PC-3 (cell line): ENCODE measurements at regions not wholly inside any gene's neighbourhood (a gene's known extent, or its start where the extent isn't known, plus 50 kb on each side); places are given as distances from the start of the nearest gene placed in this dataset.
"Not testable (repeated sequence)": the region's sequence is repeated elsewhere in the genome, so short reads cannot be mapped to it uniquely, and the experiment has no call there.

Source experiments
- ATAC-seq: fragments of 200-7000 bp; cut with Tn5 transposase; 2 replicates; pipeline ENCODE4 v1.9.1; 2020; ENCODE audit warnings: mild to moderate bottlenecking, moderate library complexity
- BruUV-seq: library from RNA; stranded (reverse); fragments of 400-500 nt; replicated peaks from 2 replicates; lab custom pipeline; 2021; lab: Mats Ljungman, UMichigan
- CTCF ChIA-PET: fragments of 300-600 bp; sonication (Branson Sonifier 250); formaldehyde crosslinking; loops from one replicate; lab custom pipeline; 2022; ENCODE audit warnings: antibody characterized with exemption; lab: Charles Lee
- POLR2A ChIA-PET: fragments of 300-600 bp; sonication (Branson Sonifier 250); formaldehyde crosslinking; loops from one replicate; lab custom pipeline; 2022; ENCODE audit warnings: antibody characterized with exemption; ENCODE audit not compliant: unreplicated experiment; lab: Charles Lee
- DNase-seq: peaks from one replicate; pipeline ENCODE4 v3.0.0-alpha.2; 2015
- H2AFZ ChIP-seq: fragments of 300-600 bp; sonication (generic); 2 replicates; pipeline ENCODE4 v1.6.0; 2016; ENCODE audit warnings: antibody characterized with exemption, low read length
- H3F3A ChIP-seq: fragments of 300-600 bp; sonication (generic); one replicate; pipeline ENCODE4 v1.6.0; 2017; ENCODE audit warnings: antibody characterized with exemption, low read length, control low read depth, mild to moderate bottlenecking; ENCODE audit not compliant: unreplicated experiment
- H3K27ac ChIP-seq: fragments of 300-600 bp; sonication (generic); 2 replicates; pipeline ENCODE4 v1.5.1; 2016; ENCODE audit warnings: mild to moderate bottlenecking, low read length
- H3K27me3 ChIP-seq: fragments of 300-600 bp; sonication (generic); 2 replicates; pipeline ENCODE4 v1.6.1; 2016; ENCODE audit warnings: low read length, mixed read lengths
- H3K36me3 ChIP-seq: fragments of 300-600 bp; sonication (generic); 2 replicates; pipeline ENCODE4 v1.6.1; 2016; ENCODE audit warnings: low read depth, mixed run types, low read length, mixed read lengths
- H3K4me1 ChIP-seq: fragments of 300-600 bp; sonication (generic); 2 replicates; pipeline ENCODE4 v1.5.1; 2016; ENCODE audit warnings: low read length; ENCODE audit not compliant: insufficient read depth
- H3K4me2 ChIP-seq: fragments of 300-600 bp; sonication (generic); 2 replicates; pipeline ENCODE4 v1.6.0; 2016; ENCODE audit warnings: low read length
- H3K4me3 ChIP-seq: fragments of 300-600 bp; sonication (generic); 2 replicates; pipeline ENCODE4 v1.5.1; 2016; ENCODE audit warnings: mild to moderate bottlenecking, low read length, mixed read lengths
- H3K79me2 ChIP-seq: fragments of 300-600 bp; sonication (generic); 2 replicates; pipeline ENCODE4 v1.6.1; 2017; ENCODE audit warnings: low read length, mixed read lengths
- H3K9ac ChIP-seq: fragments of 300-600 bp; sonication (generic); 2 replicates; pipeline ENCODE4 v1.6.0; 2016; ENCODE audit warnings: mild to moderate bottlenecking, low read length
- H3K9me2 ChIP-seq: fragments of 300-600 bp; sonication (generic); replicated peaks from 2 replicates; pipeline ENCODE4 v1.6.1; 2016; ENCODE audit warnings: mixed run types, low read length, mixed read lengths
- H3K9me3 ChIP-seq: fragments of 300-600 bp; sonication (generic); 2 replicates; pipeline ENCODE4 v1.6.1; 2016; ENCODE audit warnings: low read length, mixed read lengths
- H4K20me1 ChIP-seq: fragments of 300-600 bp; sonication (generic); 2 replicates; pipeline ENCODE4 v1.6.1; 2016; ENCODE audit warnings: low read length, mixed read lengths
- CTCF ChIP-seq: fragments of 300-600 bp; sonication (generic); conservative IDR thresholded peaks from 2 replicates; pipeline ENCODE4 v1.5.1; 2017; ENCODE audit warnings: antibody characterized with exemption, low read depth, mild to moderate bottlenecking, low read length
- EZH2 ChIP-seq: fragments of 300-600 bp; sonication (generic); IDR thresholded peaks from one replicate; pipeline ENCODE4 v1.6.1; 2017; ENCODE audit warnings: antibody characterized with exemption, mild to moderate bottlenecking, low read length; ENCODE audit not compliant: unreplicated experiment
- EZH2phosphoT487 ChIP-seq: fragments of 300-600 bp; sonication (generic); IDR thresholded peaks from 2 replicates; pipeline ENCODE4 v1.6.1; 2018; ENCODE audit warnings: mild to moderate bottlenecking, antibody characterized with exemption, low read length, borderline replicate concordance
- intact Hi-C: fragments of 100-400 bp; cut with micrococcal nuclease; formaldehyde crosslinking; loops from 2 replicates; pipeline ENCODE4 v1.9.0; 2023

- TF ChIP-seq EZH2 = no peak
- no peak for TF ChIP-seq CTCF
- no peak for TF ChIP-seq EZH2phosphoT487
- Histone ChIP-seq H3K27ac (no peak overlapping the region), H3K4me1 (no peaks in the 10 kb centered on the region), H3K9me2 (no peaks in the 10 kb centered on the region), H3K4me2 (no peak overlapping the region), H3K9ac (no peak overlapping the region), H3F3A (no peaks in the 10 kb centered on the region), H3K4me3 (no peak overlapping the region), H3K36me3 (no peaks in the 10 kb centered on the region), H3K27me3 (no peaks in the 10 kb centered on the region), H2AFZ (no peak overlapping the region), H3K9me3 (no peaks in the 10 kb centered on the region), H3K79me2 (no peaks in the 10 kb centered on the region), H4K20me1 (no peaks in the 10 kb centered on the region)
- no TSS peak for BruUV-seq
- ChIA-PET CTCF (no interaction called here), POLR2A (no interaction called here)
- intact Hi-C loops = no loop called here
- ATAC-seq = no peak
- DNase-seq = no peak
These were observed 205.8 kb upstream of the KIF2A start for GRCh38 chr5:62100201-62100600.

- H3K9me2 ChIP-seq, H3F3A ChIP-seq, H3K27ac ChIP-seq, H3K9ac ChIP-seq, BruUV-seq, H2AFZ ChIP-seq, H3K36me3 ChIP-seq, H3K4me1 ChIP-seq, ATAC-seq, CTCF ChIA-PET, H3K79me2 ChIP-seq, H3K4me2 ChIP-seq, H3K9me3 ChIP-seq, intact Hi-C loops, H3K4me3 ChIP-seq, H4K20me1 ChIP-seq, POLR2A ChIA-PET, H3K27me3 ChIP-seq, DNase-seq: not testable (repeated sequence)
These were observed 202.1 kb upstream of the KIF2A start for GRCh38 chr5:62103863-62104262.

GRCh38 chr5:62111428-62111827 is 194.6 kb upstream of the KIF2A start:
- no peaks in the 10 kb centered on the region for H3F3A ChIP-seq
- no TSS peak for BruUV-seq
- no peak for DNase-seq
- H3K9ac ChIP-seq = no peak overlapping the region
- no peaks in the 10 kb centered on the region for H3K9me2 ChIP-seq
- ATAC-seq = no peak
- no peaks in the 10 kb centered on the region for H3K79me2 ChIP-seq
- ChIA-PET POLR2A (no interaction called here), CTCF (no interaction called here)
- no peak overlapping the region for H3K4me2 ChIP-seq
- H3K4me3 ChIP-seq = no peak overlapping the region
- TF ChIP-seq EZH2phosphoT487 (no peak), EZH2 (no peak), CTCF (no peak)
- H3K9me3 ChIP-seq = no peaks in the 10 kb centered on the region
- H3K36me3 ChIP-seq = no peaks in the 10 kb centered on the region
- H4K20me1 ChIP-seq = no peaks in the 10 kb centered on the region
- intact Hi-C loops = no loop called here
- H2AFZ ChIP-seq = no peak overlapping the region
- peaks cover 12% of the 10 kb centered on the region for H3K27me3 ChIP-seq
- H3K4me1 ChIP-seq = no peaks in the 10 kb centered on the region
- H3K27ac ChIP-seq = no peak overlapping the region
